HT1080 (cell line): ENCODE measurements at regions not wholly inside any gene's neighbourhood (a gene's known extent, or its start where the extent isn't known, plus 50 kb on each side); places are given as distances from the start of the nearest gene placed in this dataset.

Experiments
- DNase-seq: peaks from one replicate; pipeline ENCODE4 v3.0.0-alpha.2; 2015; ENCODE audit warnings: low read depth

DNA sequence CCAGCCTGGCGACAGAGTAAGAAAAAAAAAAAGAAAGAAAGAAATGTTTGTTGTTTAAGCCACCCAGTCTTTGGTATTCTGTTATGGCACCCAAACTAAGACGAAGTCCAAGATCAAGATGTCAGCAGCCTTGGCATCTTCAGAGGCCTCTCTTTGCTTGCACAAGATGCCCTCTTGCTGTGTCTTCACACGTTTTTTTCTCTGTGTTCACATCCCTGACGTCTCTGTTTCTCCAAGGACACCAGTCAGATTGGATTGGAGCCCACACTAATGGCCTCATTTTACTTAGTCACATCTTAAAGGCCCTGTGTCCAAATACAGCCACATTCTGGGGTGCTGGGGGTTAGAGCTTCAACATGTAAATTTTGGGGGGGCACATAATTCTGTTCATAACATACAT is 380.9 kb downstream of the GJA1 start:
- DNase-seq = no peak

DNA sequence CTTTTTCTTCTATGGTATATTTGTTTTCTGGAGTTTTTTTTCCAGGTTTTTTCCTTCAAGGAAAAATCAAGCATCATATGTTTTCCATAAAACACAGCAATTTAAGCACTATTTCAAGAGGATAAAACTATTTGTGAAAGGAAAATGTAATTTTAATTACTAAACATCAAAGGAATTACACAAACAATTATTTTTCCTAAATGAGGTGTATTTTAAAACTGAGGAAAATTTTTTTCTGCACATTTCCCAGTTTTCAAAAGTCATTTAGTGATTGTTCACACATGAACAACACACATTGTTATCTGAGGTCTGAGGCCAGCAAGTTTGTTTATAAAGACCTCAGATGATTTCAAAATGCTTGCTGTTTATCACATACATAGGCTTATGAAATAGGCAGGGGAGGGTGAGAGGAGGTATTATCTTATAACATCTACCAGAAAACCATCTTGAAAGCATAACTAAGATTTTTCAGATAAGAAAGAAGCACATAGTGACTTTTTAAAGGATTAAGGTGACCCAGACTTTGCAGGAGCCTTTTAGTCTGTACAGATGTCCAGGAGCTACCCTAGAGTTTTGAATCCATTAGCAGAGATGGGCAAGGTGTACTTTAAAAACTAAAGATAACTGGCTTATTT is 381.6 kb downstream of the GJA1 start:
- no peak for DNase-seq

- DNase-seq = peak; percentile 5
Measured at GRCh38 chr6:121823437-121823851, 388.0 kb downstream of the GJA1 start.

GRCh38 chr6:121826156-121826810 is 390.8 kb downstream of the GJA1 start:
- DNase-seq = peak; percentile 90

GRCh38 chr6:121828146-121828886 is 392.9 kb downstream of the GJA1 start:
- no peak for DNase-seq

- no peak for DNase-seq
Measured at GRCh38 chr6:121830736-121831135, 395.3 kb downstream of the GJA1 start.

- DNase-seq = no peak
Measured at GRCh38 chr6:121835662-121836061, 400.2 kb downstream of the GJA1 start.

DNA sequence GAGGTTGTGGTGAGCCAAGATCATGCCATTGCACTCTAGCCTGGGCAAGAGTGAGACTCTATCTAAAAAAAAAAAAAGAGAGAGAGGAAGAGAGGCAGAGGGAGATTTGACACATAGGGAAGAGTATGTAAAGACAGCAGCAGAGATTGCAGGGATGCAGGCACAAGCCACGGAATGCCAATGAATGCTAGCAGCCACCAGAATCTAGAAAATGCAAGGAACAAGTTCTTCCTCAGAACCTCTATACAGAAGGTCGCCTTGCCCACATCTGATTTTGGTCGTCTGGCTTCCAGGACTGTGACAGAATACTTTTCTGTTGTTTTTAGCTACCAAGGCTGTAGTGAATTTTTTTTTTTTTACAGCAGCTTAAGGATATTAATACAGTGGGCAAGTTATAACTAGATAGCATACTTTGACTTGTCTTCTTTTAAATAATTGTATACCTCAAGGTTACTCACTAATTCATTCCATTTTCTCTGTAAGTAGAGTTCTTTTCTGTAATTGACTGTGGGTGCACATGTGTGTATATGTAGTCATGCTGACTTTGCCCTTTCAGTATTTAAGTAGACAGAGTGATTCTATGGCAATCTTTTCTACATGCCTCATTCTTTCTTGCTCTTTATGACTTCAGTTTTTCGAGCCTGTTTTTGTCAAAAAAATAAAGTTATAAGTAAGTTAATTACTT is 402.2 kb downstream of the GJA1 start:
- no peak for DNase-seq

GRCh38 chr6:121838842-121839241 is 403.4 kb downstream of the GJA1 start:
- peak; percentile 74 for DNase-seq

DNA sequence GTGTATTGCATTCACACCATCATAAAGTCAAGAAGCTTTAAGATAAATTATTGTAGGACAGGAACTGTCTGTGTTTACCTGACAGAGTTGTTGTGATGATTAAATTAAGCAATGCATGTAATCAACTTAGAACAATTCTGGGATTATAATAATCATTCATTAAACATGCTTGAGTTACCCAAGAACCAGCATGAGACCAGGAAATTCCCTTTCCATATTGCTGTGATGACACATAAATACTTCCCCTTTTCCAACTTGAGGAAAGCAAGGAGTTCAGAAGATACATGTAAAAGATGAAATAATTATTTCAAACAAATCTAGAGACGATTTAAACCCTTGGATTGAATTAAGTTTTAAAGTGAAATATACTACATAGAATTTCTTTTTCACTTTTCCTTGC is 404.4 kb downstream of the GJA1 start:
- no peak for DNase-seq

GRCh38 chr6:121844898-121845297 is 409.5 kb downstream of the GJA1 start:
- DNase-seq = no peak

DNA sequence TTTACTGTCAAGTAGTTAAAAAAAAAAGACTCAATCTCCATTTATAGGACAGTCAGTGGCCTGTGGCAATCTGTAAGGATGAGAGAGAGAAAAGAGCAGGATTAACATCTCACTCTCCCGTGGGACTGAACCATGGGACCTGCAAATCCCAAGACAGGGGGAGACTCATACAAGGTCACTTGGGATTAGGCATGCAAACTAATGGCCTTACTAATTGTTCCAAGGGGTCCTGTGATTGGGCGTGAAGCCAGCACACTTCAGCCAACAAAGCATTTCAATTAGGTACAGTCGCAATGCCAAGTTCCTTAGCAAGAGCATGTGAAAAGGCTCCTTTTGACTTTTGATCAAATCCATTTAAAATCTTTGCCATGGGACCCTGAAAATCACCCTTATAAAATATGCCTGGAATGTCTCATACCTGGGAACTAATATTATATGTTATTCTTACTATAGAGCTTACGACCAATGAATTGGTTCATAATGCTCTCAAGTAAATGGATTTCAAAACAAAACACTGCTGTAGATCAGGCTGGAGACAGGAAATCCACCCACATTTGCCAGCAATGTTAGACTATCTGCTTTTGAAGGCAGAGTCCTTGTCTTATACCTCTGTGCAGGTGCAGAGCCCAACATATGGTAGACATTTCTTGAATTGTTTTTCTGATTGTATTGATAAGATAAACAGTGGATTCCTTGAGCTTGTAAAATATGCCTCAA is 412.5 kb downstream of the GJA1 start:
- DNase-seq = no peak

- DNase-seq = no peak
Measured at GRCh38 chr6:121848523-121849255, 413.2 kb downstream of the GJA1 start.

GRCh38 chr6:121849477-121849876 is 414.0 kb downstream of the GJA1 start:
- peak; percentile 53 for DNase-seq

GRCh38 chr6:121851056-121851455 is 415.6 kb downstream of the GJA1 start:
- no peak for DNase-seq

- no peak for DNase-seq
Measured at GRCh38 chr6:121853686-121854085, 418.2 kb downstream of the GJA1 start.

DNA sequence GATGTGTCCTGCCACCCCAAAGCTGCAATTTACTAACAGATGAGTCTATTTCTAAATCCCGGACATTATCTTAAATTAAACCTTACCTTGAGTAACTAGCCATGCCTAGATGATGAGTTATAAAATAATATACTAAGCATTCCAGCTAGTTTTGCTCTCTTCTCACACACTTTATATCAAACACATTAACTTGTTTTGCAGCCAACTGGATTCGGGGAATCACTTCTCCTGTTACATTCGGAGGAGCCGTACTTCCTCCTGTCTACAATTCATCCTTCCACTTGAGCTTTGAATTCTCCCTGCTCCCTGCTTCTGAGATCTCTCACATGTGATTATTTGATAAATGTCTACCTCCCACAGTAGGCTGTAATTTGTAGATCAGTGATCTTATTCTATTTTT is 420.1 kb downstream of the GJA1 start:
- no peak for DNase-seq

GRCh38 chr6:121856296-121856695 is 420.9 kb downstream of the GJA1 start:
- DNase-seq = no peak

- DNase-seq = no peak
Measured at GRCh38 chr6:121857551-121857950, 422.1 kb downstream of the GJA1 start.

GRCh38 chr6:121858310-121858709 is 422.9 kb downstream of the GJA1 start:
- no peak for DNase-seq

- no peak for DNase-seq
Measured at GRCh38 chr6:121858986-121859385, 423.5 kb downstream of the GJA1 start.
